ENCODE measurements at regions not wholly inside any gene's neighbourhood (a gene's known extent, or its start where the extent isn't known, plus 50 kb on each side); places are given as distances from the start of the nearest gene placed in this dataset.

GRCh38 chr6:88538130-88538706 is 372.1 kb upstream of the CNR1 start:
- Histone ChIP-seq H3K27ac (no peak overlapping the region), H3K9ac (ENCODE audit: insufficient read length) (no peak overlapping the region), H3K4me3 (no peak overlapping the region), H3K36me3 (ENCODE audit: insufficient read depth, low read length) (no peaks in the 10 kb centered on the region), H3K9me3 (ENCODE audit: low read depth, low read length) (no peaks in the 10 kb centered on the region)
- no peak for TF ChIP-seq POLR2AphosphoS5 (IDR thresholded peaks at IDR 0.05; ENCODE audit: borderline replicate concordance, low read depth, low read length)
- TF ChIP-seq EZH2 (IDR thresholded peaks at IDR 0.05), result no peak
- TF ChIP-seq FOXP2 (optimal IDR thresholded peaks at IDR 0.05; ENCODE audit: control extremely low read depth, extremely low read length, insufficient read depth), result no peak
- DNase-seq (ENCODE audit: low read depth, low spot score), result no peak

GRCh38 chr6:88536071-88536625 is 370.0 kb upstream of the CNR1 start:
- no peak for DNase-seq (ENCODE audit: low read depth, low spot score)
- Histone ChIP-seq H3K36me3 (ENCODE audit: insufficient read depth, low read length) (no peaks in the 10 kb centered on the region), H3K9me3 (ENCODE audit: low read depth, low read length) (no peaks in the 10 kb centered on the region), H3K4me3 (no peak overlapping the region), H3K9ac (ENCODE audit: insufficient read length) (no peak overlapping the region), H3K27ac (no peak overlapping the region)
- TF ChIP-seq POLR2AphosphoS5 (IDR thresholded peaks at IDR 0.05; ENCODE audit: borderline replicate concordance, low read depth, low read length) (no peak), EZH2 (IDR thresholded peaks at IDR 0.05) (no peak), FOXP2 (optimal IDR thresholded peaks at IDR 0.05; ENCODE audit: control extremely low read depth, extremely low read length, insufficient read depth) (no peak)

GRCh38 chr6:88535306-88535705 is 369.2 kb upstream of the CNR1 start:
- no peak for TF ChIP-seq EZH2 (IDR thresholded peaks at IDR 0.05)
- TF ChIP-seq POLR2AphosphoS5 (IDR thresholded peaks at IDR 0.05; ENCODE audit: borderline replicate concordance, low read depth, low read length), result no peak
- no peak for TF ChIP-seq FOXP2 (optimal IDR thresholded peaks at IDR 0.05; ENCODE audit: control extremely low read depth, extremely low read length, insufficient read depth)
- DNase-seq (ENCODE audit: low read depth, low spot score), result no peak
- no peak overlapping the region for H3K9ac ChIP-seq (ENCODE audit: insufficient read length)

GRCh38 chr6:88532241-88532860 is 366.2 kb upstream of the CNR1 start:
- TF ChIP-seq EZH2 (IDR thresholded peaks at IDR 0.05) (no peak), POLR2AphosphoS5 (IDR thresholded peaks at IDR 0.05; ENCODE audit: borderline replicate concordance, low read depth, low read length) (no peak), FOXP2 (optimal IDR thresholded peaks at IDR 0.05; ENCODE audit: control extremely low read depth, extremely low read length, insufficient read depth) (no peak)
- Histone ChIP-seq H3K36me3 (ENCODE audit: insufficient read depth, low read length) (no peaks in the 10 kb centered on the region), H3K4me3 (no peak overlapping the region), H3K9ac (ENCODE audit: insufficient read length) (no peak overlapping the region), H3K27ac (no peak overlapping the region), H3K9me3 (ENCODE audit: low read depth, low read length) (no peaks in the 10 kb centered on the region)
- DNase-seq (ENCODE audit: low read depth, low spot score), result no peak

More at GRCh38 chr6:88535306-88535705, 369.2 kb upstream of the CNR1 start:
- no peak overlapping the region for H3K27ac ChIP-seq
- no peak overlapping the region for H3K4me3 ChIP-seq
- H3K36me3 ChIP-seq (ENCODE audit: insufficient read depth, low read length), result no peaks in the 10 kb centered on the region
- no peaks in the 10 kb centered on the region for H3K9me3 ChIP-seq (ENCODE audit: low read depth, low read length)

- Histone ChIP-seq H3K9me3 (ENCODE audit: low read depth, low read length) (no peaks in the 10 kb centered on the region), H3K9ac (ENCODE audit: insufficient read length) (no peak overlapping the region), H3K4me3 (no peak overlapping the region), H3K27ac (no peak overlapping the region), H3K36me3 (ENCODE audit: insufficient read depth, low read length) (no peaks in the 10 kb centered on the region)
- DNase-seq (ENCODE audit: low read depth, low spot score), result no peak
- TF ChIP-seq FOXP2 (optimal IDR thresholded peaks at IDR 0.05; ENCODE audit: control extremely low read depth, extremely low read length, insufficient read depth) (no peak), POLR2AphosphoS5 (IDR thresholded peaks at IDR 0.05; ENCODE audit: borderline replicate concordance, low read depth, low read length) (no peak), EZH2 (IDR thresholded peaks at IDR 0.05) (no peak)
These were observed 363.6 kb upstream of the CNR1 start for GRCh38 chr6:88529726-88530125.

GRCh38 chr6:88520445-88520844 is 354.3 kb upstream of the CNR1 start:
- no peak overlapping the region for H3K27ac ChIP-seq
- no peaks in the 10 kb centered on the region for H3K36me3 ChIP-seq (ENCODE audit: insufficient read depth, low read length)
- no peak overlapping the region for H3K9ac ChIP-seq (ENCODE audit: insufficient read length)
- no peak for DNase-seq (ENCODE audit: low read depth, low spot score)
- no peak overlapping the region for H3K4me3 ChIP-seq
- TF ChIP-seq EZH2 (IDR thresholded peaks at IDR 0.05) (no peak), FOXP2 (optimal IDR thresholded peaks at IDR 0.05; ENCODE audit: control extremely low read depth, extremely low read length, insufficient read depth) (no peak), POLR2AphosphoS5 (IDR thresholded peaks at IDR 0.05; ENCODE audit: borderline replicate concordance, low read depth, low read length) (no peak)
- no peaks in the 10 kb centered on the region for H3K9me3 ChIP-seq (ENCODE audit: low read depth, low read length)

GRCh38 chr6:88520017-88520338 is 353.8 kb upstream of the CNR1 start:
- Histone ChIP-seq H3K27ac (no peak overlapping the region), H3K4me3 (no peak overlapping the region), H3K9me3 (ENCODE audit: low read depth, low read length) (no peaks in the 10 kb centered on the region), H3K9ac (ENCODE audit: insufficient read length) (no peak overlapping the region), H3K36me3 (ENCODE audit: insufficient read depth, low read length) (no peaks in the 10 kb centered on the region)
- DNase-seq (ENCODE audit: low read depth, low spot score), result no peak
- no peak for TF ChIP-seq POLR2AphosphoS5 (IDR thresholded peaks at IDR 0.05; ENCODE audit: borderline replicate concordance, low read depth, low read length)
- TF ChIP-seq FOXP2 (optimal IDR thresholded peaks at IDR 0.05; ENCODE audit: control extremely low read depth, extremely low read length, insufficient read depth), result no peak
- TF ChIP-seq EZH2 (IDR thresholded peaks at IDR 0.05), result no peak

GRCh38 chr6:88519301-88520016 is 353.3 kb upstream of the CNR1 start:
- Histone ChIP-seq H3K36me3 (ENCODE audit: insufficient read depth, low read length) (no peaks in the 10 kb centered on the region), H3K9me3 (ENCODE audit: low read depth, low read length) (no peaks in the 10 kb centered on the region), H3K27ac (no peak overlapping the region), H3K9ac (ENCODE audit: insufficient read length) (no peak overlapping the region), H3K4me3 (no peak overlapping the region)
- DNase-seq (ENCODE audit: low read depth, low spot score), result no peak
- TF ChIP-seq FOXP2 (optimal IDR thresholded peaks at IDR 0.05; ENCODE audit: control extremely low read depth, extremely low read length, insufficient read depth) (no peak), POLR2AphosphoS5 (IDR thresholded peaks at IDR 0.05; ENCODE audit: borderline replicate concordance, low read depth, low read length) (no peak), EZH2 (IDR thresholded peaks at IDR 0.05) (no peak)
